ENCODE measurements at regions not wholly inside any gene's neighbourhood (a gene's known extent, or its start where the extent isn't known, plus 50 kb on each side); places are given as distances from the start of the nearest gene placed in this dataset.
A peak's percentile ranks its signal among the peaks of the same experiment; 100 is the strongest.

- no peak for DNase-seq
Measured at GRCh38 chr20:23164176-23164601, 78.1 kb upstream of the CD93 start.

GRCh38 chr20:23163562-23163961 is 77.4 kb upstream of the CD93 start:
- no peak for DNase-seq

GRCh38 chr20:23162887-23163286 is 76.8 kb upstream of the CD93 start:
- DNase-seq: no peak

DNA sequence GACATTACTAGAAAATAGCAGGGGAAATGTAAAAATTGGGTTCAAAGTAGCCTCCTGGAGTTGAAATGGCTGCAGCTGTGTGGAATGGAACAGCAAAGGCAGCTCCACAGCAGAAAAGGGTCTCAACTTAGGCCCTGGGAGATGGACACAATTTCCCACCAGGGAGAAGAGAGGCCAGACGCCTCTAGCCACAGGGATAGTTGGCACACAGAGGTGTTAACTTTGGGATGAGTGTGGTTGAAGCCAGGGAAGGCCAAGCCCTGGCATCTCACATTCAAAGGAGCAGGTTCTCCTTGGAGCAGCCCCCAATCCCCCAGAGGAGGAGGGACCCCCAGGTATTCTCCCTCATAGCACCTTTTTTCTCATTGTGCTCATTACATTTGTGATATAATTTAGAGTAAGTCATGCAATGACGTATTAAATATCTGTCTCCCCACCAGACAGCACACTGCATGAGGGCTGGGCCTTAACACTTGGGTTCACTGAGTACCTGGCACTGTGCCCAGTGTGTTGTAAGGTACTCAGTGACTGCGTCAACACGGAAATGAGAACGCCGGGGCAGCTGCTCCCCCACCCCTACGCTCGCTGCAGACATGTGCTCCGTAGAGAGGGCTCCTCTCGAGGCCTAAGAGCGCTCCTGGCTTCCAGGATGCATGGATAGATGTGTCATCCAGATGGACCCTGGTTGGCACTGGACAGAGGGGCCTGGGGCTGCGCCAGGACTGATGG is 76.0 kb upstream of the CD93 start:
- DNase-seq: peak; percentile 69

DNA sequence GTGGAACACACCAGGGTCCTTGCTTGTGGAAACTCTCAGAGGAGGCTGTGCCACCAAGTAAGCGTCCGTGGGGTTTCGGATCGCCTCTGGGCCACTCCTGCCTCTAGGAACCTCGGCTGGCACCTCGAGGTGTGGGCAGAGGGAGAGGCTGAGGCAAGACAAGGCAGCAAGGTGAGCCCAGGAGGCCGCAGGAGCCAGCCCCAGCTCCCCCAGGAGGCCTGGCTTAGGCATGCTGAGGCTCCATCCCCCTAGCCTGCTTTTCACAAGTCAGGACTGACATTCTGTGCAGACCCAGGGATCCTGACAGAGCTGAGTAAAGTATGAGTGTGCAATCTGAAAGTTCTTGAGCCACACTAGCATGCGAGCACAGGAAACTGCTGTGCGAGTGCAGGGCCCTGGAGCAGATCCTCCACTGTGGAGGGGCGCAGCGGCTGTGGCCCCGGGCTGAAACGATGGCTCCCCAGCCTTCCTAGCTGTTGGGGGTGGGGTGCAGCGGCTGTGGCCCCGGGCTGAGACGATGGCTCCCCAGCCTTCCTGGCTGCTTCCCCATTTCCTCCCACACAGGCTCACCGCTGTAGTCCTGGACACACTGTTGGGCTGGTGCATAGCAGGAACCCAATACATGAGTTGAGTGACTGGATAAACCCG is 75.2 kb upstream of the CD93 start:
- DNase-seq: peak; percentile 55

DNA sequence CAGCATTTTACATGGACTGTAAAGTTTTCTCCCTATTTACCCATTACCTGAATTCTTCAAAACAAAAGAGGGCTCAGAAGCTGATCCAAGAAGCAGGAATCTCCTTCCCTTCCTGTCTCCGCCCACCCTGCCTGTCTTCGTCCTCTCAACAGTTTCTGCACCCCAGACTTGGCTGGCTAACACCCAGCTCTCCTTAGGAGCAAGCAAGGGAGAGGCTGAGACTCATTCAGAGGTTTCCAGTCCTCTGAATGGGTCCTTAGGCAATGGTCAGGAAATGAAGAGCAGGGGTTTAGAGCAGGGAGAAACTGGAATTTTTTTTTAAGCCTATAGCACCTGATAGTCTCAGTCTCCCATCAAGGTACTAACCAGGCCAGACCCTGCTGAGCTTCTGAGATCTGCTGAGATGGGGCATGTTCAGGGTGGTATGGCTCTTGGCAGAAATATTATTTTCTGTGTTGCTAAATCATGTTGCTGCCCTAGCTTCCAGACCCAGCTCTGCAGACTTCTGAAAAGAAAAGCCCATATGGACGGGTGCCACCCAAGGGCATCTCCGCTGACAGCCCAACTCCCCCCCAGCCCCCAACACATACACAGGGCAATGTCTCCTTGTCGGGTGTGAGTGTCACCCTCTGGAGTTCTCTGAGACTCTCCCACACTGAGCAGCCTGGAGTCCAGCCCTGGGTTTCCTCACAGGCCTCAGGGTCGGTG is 74.6 kb upstream of the CD93 start:
- peak; percentile 48 for DNase-seq

DNA sequence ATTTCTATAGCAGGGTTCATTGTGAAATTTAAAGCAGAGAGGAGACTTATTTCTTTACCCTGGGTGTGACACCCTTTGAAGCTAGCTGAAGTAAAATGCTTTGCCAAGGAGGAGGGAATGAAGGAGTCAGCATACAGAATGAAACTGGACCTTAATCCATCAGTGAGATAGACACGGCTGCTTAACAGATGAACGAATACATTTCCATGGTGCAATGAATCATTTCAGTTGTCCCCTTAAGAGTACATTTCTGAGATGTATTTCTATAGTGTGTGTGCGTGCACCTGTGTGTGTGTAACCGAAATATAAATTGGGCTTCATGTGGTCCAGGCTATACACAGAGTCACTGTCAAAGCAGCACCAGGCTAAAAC is 73.8 kb upstream of the CD93 start:
- DNase-seq: peak; percentile 26

GRCh38 chr20:23159256-23159946 is 73.3 kb upstream of the CD93 start:
- no peak for DNase-seq

DNA sequence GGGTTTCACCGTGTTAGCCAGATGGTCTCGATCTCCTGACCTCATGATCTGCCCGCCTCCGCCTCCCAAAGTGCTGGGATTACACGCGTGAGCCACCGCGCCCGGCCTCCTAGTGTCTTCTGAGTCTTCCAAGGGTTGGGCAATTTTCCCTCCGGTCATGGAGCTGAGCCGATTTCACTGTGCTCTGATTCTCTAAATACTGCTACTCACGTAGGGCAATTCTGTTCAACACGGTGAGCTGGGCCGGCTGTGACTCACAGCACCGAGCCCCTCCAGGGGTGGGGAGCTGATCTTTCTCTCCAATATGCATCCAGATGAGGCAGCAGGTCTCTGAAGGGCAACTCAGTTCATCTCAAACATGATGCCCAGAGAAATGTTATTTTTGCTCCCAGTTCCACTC is 71.6 kb upstream of the CD93 start:
- DNase-seq: no peak

DNA sequence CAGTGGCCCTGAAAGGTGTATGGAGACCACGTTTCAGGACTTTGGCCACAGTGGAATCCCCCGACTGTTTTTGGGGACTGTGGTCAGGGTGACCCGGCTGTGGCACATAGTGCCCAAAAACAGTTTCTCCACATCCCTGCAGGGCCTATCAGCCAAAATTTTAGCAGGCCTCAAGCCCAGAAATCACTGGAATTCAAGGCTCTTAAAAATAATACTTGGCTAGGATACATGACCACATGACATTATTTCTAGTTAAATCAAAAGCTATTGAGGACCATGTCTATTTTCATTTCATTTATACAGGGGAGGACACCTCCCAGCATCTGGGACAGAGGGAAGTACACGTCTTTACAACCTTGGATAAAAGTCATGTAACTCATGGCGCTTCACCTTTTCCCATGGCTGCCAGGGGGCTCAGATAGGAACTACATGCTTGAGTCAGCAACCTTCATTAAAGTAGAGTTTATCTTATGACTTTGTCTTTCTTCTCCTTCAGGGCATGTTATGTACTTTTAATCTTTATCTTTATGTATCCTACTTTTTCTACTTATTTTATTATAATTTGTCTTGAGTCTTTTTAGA is 70.8 kb upstream of the CD93 start:
- DNase-seq: no peak

DNA sequence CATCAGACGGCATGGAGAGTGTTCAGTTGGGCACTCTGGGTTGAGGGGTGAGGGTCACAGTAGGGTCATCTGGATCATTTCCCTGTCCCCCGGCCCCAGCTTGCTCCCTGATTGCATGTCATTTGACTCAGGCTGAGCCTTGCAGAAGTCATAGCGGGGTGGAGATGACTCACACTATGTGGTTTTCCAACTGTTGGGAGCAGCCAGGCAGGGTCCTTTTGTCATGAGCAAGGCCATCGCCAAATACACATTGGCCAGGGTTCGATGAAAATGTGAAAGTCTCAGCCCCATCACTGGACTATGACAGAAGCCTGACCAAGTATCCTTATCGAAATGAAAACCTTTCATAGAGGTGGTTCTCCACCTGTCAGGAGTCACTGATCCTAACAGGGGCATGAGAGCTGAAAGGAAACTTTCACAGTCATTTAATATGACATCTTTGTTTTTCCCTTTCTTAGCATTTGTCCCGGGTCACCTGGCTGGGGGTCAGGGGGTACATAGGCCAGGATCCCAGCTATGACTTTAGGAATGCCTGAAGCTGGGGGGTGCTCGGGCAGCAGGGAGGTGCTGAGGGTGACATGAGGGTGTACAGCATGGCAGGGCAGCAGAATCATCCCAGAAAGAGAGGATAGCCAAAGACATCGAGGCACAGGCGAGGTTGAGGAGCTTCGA is 70.2 kb upstream of the CD93 start:
- peak; percentile 81 for DNase-seq

DNA sequence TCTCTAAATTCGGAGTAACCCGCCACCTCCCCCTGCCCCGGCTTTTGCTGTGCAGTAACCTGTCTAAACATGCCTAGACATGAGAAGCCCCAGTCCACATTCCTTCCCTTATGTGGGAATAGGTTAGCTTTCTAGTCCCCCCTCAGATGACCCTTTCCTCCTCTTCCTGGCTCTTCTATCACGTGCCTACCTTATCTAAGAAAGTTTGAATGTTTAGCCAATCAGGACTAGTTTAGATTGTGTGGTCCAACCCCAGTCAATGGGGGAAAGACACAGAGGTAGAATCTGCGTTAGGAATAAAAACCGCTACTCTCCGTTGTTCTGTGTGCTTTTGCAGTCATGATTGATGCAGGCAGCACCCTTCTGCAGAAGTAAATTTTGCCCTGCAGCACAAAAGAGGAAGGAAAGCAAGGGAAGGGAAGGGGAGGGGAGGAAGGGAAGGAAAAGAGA is 69.0 kb upstream of the CD93 start:
- DNase-seq: no peak

DNA sequence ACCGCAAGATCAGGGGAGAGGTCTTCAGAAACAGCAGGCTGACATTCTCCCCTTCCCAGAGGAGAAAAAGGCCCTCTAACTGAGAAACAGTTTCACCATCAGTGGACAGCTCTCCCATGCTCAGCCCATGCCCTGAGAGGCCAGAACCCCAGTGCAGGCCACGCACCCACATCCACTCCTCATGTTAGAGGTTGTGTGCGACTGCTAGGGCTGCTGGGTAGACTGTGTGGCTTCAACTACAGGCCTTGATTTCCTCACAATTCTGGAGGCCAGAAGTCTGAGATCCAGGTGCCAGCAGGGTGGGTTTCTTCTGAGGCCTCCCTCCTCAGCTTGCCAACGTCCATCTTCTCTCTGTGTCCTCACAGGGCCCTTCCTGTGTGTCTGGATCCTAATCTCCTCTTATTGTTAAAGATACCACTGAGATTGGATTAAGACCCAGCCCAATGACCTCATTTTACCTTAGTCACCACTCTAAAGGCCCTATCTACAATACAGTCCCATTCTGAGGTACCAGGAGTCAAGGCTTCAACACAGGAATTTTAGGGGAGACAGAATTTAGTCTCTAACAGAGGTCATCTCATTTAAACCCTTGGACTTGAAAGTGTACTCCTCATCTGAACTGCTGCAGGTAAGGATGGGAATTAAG is 67.7 kb upstream of the CD93 start:
- DNase-seq: no peak

DNA sequence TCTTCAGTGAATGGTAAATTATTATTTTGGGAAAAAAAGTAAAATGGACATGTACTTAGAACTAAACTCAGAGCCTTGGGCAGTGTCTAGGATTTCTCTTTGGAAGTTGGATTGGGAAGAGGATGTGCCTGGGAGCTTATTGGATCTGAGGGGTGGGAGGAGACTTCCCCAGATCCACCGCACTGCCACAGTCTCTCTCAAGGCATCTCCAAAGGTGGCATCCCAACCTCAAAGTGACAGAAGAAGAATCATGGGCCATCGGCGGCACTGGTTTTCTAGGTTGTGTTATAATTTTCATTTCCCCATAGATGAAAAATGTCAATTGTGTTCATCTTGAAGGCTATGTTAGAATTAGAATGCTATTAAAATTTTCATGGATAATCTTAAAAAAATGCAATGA is 66.8 kb upstream of the CD93 start:
- DNase-seq: no peak

DNA sequence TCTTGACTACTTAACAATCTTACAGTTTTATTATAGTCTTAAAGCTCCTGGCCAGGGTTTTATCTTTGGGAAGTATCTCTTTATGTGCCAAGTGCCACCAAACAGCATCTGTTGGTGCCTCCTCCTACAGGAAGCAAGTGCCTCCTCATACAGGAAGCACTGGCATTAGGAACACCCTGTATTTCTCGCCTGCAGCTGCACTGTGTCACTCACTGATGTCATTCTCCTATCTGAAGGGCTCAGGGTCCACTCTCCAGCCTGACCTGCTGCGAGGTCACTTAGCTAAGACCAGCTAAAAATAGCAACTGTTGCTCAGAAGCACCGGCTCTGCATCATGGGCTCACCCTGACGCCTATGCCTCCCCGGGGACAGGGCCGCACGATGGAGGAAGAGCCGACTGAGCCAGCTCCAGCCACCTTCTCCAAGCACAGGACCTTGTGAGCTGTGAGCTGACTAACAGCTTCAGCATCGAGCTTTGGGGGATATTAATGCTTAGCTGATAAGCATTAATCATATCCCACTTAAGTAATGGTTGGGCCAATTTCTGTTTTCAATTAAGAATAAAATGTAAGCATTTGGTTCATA is 66.3 kb upstream of the CD93 start:
- DNase-seq: peak; percentile 89

DNA sequence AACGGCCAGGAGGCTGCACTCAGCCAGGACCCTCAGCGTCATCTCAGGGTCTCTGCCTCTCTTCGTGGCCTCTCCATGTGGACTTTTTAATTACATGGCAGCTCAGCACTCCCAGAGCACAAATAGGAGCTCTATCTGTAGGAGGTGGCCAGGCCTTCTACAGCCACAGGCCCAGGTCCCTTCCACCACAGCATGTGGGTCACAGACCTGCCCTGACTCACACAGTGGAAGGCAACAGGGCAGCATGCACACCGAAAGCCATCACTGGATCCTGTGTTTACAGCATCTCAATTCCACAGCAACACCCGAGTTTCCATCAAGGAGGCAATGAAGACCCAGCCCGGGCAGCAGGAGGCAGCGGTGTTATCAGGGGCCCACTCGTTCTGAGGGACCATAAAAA is 65.8 kb upstream of the CD93 start:
- DNase-seq: no peak

- DNase-seq: no peak
Measured at GRCh38 chr20:23151008-23151703, 65.0 kb upstream of the CD93 start.

DNA sequence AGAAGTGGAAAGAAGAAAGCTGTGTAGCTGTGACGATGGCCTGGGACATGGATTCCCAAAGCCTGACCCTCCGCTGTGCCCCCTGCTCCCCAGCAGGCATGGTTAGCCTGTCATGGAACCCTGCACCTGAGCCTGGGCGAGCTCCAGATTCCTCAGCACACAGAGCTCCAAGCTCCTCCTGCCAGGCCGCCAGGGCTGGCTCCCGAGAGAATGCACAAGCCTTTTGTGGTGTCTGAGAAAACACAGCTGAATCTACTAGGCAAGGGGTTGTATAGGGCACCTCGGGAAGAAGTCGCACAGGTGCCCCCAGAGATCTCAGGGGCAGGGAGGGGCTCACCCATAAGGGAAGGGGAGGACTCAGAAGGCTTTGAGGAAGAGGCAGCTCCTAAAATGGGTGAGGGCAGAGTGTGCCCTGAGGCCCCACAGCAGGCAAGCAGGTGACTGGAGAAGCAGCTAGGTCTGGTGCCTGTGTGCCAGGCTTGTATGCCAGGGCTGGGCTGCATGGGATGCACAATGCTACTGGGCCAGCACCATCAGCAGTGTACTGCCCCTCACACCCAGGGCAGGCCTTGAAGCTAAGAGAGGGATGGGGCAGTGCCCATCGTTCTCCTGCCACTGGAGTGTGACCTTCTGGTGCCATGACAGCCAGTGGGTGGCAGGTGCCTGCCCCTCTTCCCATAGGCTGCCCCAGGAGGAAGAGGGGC is 64.3 kb upstream of the CD93 start:
- DNase-seq: no peak

DNA sequence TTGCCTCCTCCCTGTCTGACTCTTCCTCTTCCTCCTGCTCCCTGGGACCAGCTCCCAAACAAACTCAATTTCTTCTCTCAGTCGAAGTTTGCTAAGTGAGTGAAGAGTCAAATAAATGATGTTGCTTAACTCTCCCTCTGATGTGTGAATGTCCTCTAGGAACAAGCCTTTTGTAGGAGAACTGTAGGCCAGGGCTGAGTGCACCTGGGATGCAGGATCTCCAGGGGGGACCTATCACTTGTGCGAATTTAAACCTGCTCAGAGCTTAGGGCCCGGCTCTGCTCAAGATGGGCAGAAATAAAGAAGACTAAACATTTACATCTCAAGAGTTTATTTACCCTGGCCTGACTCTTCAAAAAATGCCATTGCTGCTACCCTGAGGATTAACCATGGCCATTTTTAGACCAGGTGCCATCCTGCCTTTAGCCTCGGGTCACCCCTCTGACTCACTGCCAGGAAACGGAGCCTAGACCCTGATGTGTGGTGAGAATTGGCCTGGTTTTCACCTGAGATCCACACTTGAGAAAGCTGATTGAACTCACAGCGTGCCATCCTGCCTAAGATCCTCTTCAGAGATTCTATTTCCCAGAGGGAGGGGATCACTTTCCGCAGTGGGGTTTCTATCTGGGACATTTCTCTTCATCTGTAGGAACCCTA is 63.6 kb upstream of the CD93 start:
- DNase-seq: no peak
